ENCODE measurements at regions not wholly inside any gene's neighbourhood (a gene's known extent, or its start where the extent isn't known, plus 50 kb on each side); places are given as distances from the start of the nearest gene placed in this dataset.

- H3K4me2 ChIP-seq (ENCODE audit: low read length) = no peak overlapping the region
- H3K9me2 ChIP-seq (replicated peaks; ENCODE audit: control insufficient read depth, low read length) = no peaks in the 10 kb centered on the region
- no peak overlapping the region for H3K27ac ChIP-seq (ENCODE audit: low read depth, low read length)
- no peaks in the 10 kb centered on the region for H3K27me3 ChIP-seq (ENCODE audit: control insufficient read depth, low read length)
- no peak overlapping the region for H3K4me3 ChIP-seq (ENCODE audit: low read length)
- no peaks in the 10 kb centered on the region for H3K79me2 ChIP-seq (ENCODE audit: control insufficient read depth, low read length)
- H3F3A ChIP-seq (ENCODE audit: control insufficient read depth, insufficient read depth) = no peaks in the 10 kb centered on the region
- no peaks in the 10 kb centered on the region for H3K36me3 ChIP-seq (ENCODE audit: control insufficient read depth, low read length)
- H3K4me1 ChIP-seq (ENCODE audit: control insufficient read depth, low read length) = no peaks in the 10 kb centered on the region
- no peaks in the 10 kb centered on the region for H4K20me1 ChIP-seq (ENCODE audit: control insufficient read depth, insufficient read depth, low read depth, low read length)
- no peaks in the 10 kb centered on the region for H3K9me3 ChIP-seq (ENCODE audit: control insufficient read depth, insufficient read depth, low read length)
- TF ChIP-seq CTCF (IDR thresholded peaks at IDR 0.05; ENCODE audit: low read depth, low read length, poor library complexity, severe bottlenecking) (no peak), EZH2phosphoT487 (IDR thresholded peaks at IDR 0.05; ENCODE audit: borderline replicate concordance, low read length) (no peak)
Observed at GRCh38 chr12:97223419-97223818, 239.2 kb upstream of the RMST start.

GRCh38 chr12:97229004-97229403 lies 233.6 kb upstream of the RMST start:
- no peaks in the 10 kb centered on the region for H4K20me1 ChIP-seq (ENCODE audit: control insufficient read depth, insufficient read depth, low read depth, low read length)
- TF ChIP-seq CTCF (IDR thresholded peaks at IDR 0.05; ENCODE audit: low read depth, low read length, poor library complexity, severe bottlenecking) = no peak
- no peak for TF ChIP-seq EZH2phosphoT487 (IDR thresholded peaks at IDR 0.05; ENCODE audit: borderline replicate concordance, low read length)
- H3K36me3 ChIP-seq (ENCODE audit: control insufficient read depth, low read length) = no peaks in the 10 kb centered on the region
- no peaks in the 10 kb centered on the region for H3F3A ChIP-seq (ENCODE audit: control insufficient read depth, insufficient read depth)
- no peaks in the 10 kb centered on the region for H3K27me3 ChIP-seq (ENCODE audit: control insufficient read depth, low read length)
- H3K4me2 ChIP-seq (ENCODE audit: low read length) = no peak overlapping the region
- H3K9me3 ChIP-seq (ENCODE audit: control insufficient read depth, insufficient read depth, low read length) = no peaks in the 10 kb centered on the region
- no peak overlapping the region for H3K4me3 ChIP-seq (ENCODE audit: low read length)
- no peaks in the 10 kb centered on the region for H3K79me2 ChIP-seq (ENCODE audit: control insufficient read depth, low read length)
- H3K9me2 ChIP-seq (replicated peaks; ENCODE audit: control insufficient read depth, low read length) = no peaks in the 10 kb centered on the region
- H3K4me1 ChIP-seq (ENCODE audit: control insufficient read depth, low read length) = no peaks in the 10 kb centered on the region
- H3K27ac ChIP-seq (ENCODE audit: low read depth, low read length) = no peak overlapping the region

- H3K27ac ChIP-seq (ENCODE audit: low read depth, low read length) = no peak overlapping the region
- no peaks in the 10 kb centered on the region for H3K4me1 ChIP-seq (ENCODE audit: control insufficient read depth, low read length)
- no peaks in the 10 kb centered on the region for H4K20me1 ChIP-seq (ENCODE audit: control insufficient read depth, insufficient read depth, low read depth, low read length)
- H3K9me2 ChIP-seq (replicated peaks; ENCODE audit: control insufficient read depth, low read length) = no peaks in the 10 kb centered on the region
- no peaks in the 10 kb centered on the region for H3K36me3 ChIP-seq (ENCODE audit: control insufficient read depth, low read length)
- no peaks in the 10 kb centered on the region for H3K9me3 ChIP-seq (ENCODE audit: control insufficient read depth, insufficient read depth, low read length)
- H3K4me3 ChIP-seq (ENCODE audit: low read length) = no peak overlapping the region
- no peaks in the 10 kb centered on the region for H3K27me3 ChIP-seq (ENCODE audit: control insufficient read depth, low read length)
- H3F3A ChIP-seq (ENCODE audit: control insufficient read depth, insufficient read depth) = no peaks in the 10 kb centered on the region
- no peak overlapping the region for H3K4me2 ChIP-seq (ENCODE audit: low read length)
- H3K79me2 ChIP-seq (ENCODE audit: control insufficient read depth, low read length) = no peaks in the 10 kb centered on the region
- TF ChIP-seq CTCF (IDR thresholded peaks at IDR 0.05; ENCODE audit: low read depth, low read length, poor library complexity, severe bottlenecking) = no peak
- no peak for TF ChIP-seq EZH2phosphoT487 (IDR thresholded peaks at IDR 0.05; ENCODE audit: borderline replicate concordance, low read length)
Observed at GRCh38 chr12:97235102-97235501, 227.5 kb upstream of the RMST start.

GRCh38 chr12:97246368-97246767 lies 216.2 kb upstream of the RMST start:
- no peaks in the 10 kb centered on the region for H3K9me2 ChIP-seq (replicated peaks; ENCODE audit: control insufficient read depth, low read length)
- no peaks in the 10 kb centered on the region for H3K36me3 ChIP-seq (ENCODE audit: control insufficient read depth, low read length)
- H3K4me3 ChIP-seq (ENCODE audit: low read length) = no peak overlapping the region
- no peak for TF ChIP-seq EZH2phosphoT487 (IDR thresholded peaks at IDR 0.05; ENCODE audit: borderline replicate concordance, low read length)
- no peak for TF ChIP-seq CTCF (IDR thresholded peaks at IDR 0.05; ENCODE audit: low read depth, low read length, poor library complexity, severe bottlenecking)
- H4K20me1 ChIP-seq (ENCODE audit: control insufficient read depth, insufficient read depth, low read depth, low read length) = no peaks in the 10 kb centered on the region
- no peaks in the 10 kb centered on the region for H3K79me2 ChIP-seq (ENCODE audit: control insufficient read depth, low read length)
- H3F3A ChIP-seq (ENCODE audit: control insufficient read depth, insufficient read depth) = no peaks in the 10 kb centered on the region
- no peaks in the 10 kb centered on the region for H3K27me3 ChIP-seq (ENCODE audit: control insufficient read depth, low read length)
- no peaks in the 10 kb centered on the region for H3K9me3 ChIP-seq (ENCODE audit: control insufficient read depth, insufficient read depth, low read length)
- H3K27ac ChIP-seq (ENCODE audit: low read depth, low read length) = no peak overlapping the region
- H3K4me2 ChIP-seq (ENCODE audit: low read length) = no peak overlapping the region
- H3K4me1 ChIP-seq (ENCODE audit: control insufficient read depth, low read length) = no peaks in the 10 kb centered on the region

Measured in DOHH2 (cell line).